ENCODE measurements at regions not wholly inside any gene's neighbourhood (a gene's known extent, or its start where the extent isn't known, plus 50 kb on each side); places are given as distances from the start of the nearest gene placed in this dataset.

DNA sequence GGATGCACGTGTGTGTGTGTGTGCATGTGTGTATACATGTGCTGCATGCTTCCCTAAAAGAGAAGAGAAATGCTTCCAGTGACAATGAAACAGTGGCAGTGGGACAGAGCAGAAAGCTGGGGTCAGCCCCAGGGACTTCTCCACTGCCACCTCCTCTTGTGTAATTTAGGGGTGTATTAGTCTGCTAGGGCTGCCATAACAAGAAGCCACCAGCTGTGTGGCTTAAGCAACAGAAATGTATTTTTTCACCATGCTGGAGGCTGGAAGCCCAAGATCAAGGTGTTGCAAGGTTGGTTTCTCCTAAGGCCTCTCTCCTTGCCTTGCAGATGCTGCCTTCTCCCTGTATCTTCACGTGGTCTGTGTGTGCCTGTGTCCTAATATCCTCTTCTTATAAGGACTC is 190.5 kb downstream of the CXCL12 start:
- Histone ChIP-seq H3K4me2 (ENCODE audit: low read length) (no peak overlapping the region), H3K4me3 (ENCODE audit: low read length) (no peak overlapping the region)

DNA sequence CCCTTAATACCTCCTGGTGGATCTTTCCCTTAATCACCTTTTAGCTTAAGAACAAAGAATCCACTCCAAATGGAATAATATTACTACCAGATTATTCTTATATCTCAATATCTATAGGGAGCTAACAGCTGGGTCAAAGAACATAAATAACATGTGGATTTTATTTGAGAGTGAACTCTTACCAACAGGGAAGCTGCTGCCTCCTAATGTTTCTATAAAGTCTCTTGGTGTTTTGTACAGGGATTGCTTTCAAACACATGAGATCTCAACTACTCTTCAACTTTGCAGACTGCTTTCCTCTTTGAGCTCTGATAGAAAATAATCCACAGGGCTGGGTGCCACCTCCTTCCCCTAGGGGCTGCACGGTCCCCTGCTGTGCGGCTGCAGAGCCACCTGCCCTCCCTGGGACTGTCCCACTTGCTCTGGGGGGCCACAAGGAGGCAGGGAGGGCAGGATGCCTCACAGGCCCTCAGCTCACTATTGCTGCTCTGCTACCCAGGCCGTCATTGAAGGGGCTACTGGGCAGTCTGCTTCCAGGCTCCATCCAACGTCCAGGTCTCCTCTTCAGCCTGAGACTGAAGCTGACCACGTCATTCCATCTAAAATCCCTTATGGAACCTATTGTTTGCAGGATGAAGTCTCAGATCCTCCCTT is 191.2 kb downstream of the CXCL12 start:
- Histone ChIP-seq H3K4me2 (ENCODE audit: low read length) (no peak overlapping the region), H3K9me3 (replicated peaks; ENCODE audit: low read length) (no peaks in the 10 kb centered on the region), H3K4me3 (ENCODE audit: low read length) (no peak overlapping the region), H3K4me1 (ENCODE audit: control insufficient read depth, insufficient read depth, low read length) (peaks cover 30% of the 10 kb centered on the region), H3K36me3 (ENCODE audit: insufficient read depth, low read length) (no peaks in the 10 kb centered on the region), H3K27me3 (ENCODE audit: control insufficient read depth, insufficient read depth, low read length) (peaks cover 26% of the 10 kb centered on the region), H3K9ac (ENCODE audit: low read depth, low read length) (no peak overlapping the region)

More for the DNA sequence above, 190.5 kb downstream of the CXCL12 start:
- no peaks in the 10 kb centered on the region for H3K9me3 ChIP-seq (replicated peaks; ENCODE audit: low read length)
- no peaks in the 10 kb centered on the region for H3K36me3 ChIP-seq (ENCODE audit: insufficient read depth, low read length)
- peaks cover 36% of the 10 kb centered on the region for H3K4me1 ChIP-seq (ENCODE audit: control insufficient read depth, insufficient read depth, low read length)
- no peak overlapping the region for H3K9ac ChIP-seq (ENCODE audit: low read depth, low read length)
- H3K27me3 ChIP-seq (ENCODE audit: control insufficient read depth, insufficient read depth, low read length): peaks cover 26% of the 10 kb centered on the region

DNA sequence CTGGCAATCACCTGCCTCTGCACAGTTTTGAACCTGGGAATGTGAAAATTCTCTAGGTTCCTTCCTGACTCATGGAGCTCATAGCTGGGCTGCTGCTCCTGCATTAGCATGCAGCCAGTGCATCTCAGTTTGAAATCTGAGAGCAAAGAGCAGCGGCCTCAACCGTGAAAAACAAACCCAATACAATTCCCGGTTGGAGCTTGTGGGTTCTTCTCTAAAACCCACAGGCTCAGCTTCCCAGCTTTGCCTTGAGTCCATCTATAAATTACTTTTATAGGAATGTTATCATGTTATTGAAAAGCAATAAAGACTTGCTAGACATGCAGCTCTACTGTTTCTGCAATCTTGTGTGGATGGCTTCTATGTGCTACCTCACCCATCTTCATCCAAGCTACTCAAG is 191.7 kb downstream of the CXCL12 start:
- Histone ChIP-seq H3K9me3 (replicated peaks; ENCODE audit: low read length) (no peaks in the 10 kb centered on the region), H3K36me3 (ENCODE audit: insufficient read depth, low read length) (no peaks in the 10 kb centered on the region), H3K4me1 (ENCODE audit: control insufficient read depth, insufficient read depth, low read length) (peaks cover 24% of the 10 kb centered on the region), H3K9ac (ENCODE audit: low read depth, low read length) (no peak overlapping the region), H3K27me3 (ENCODE audit: control insufficient read depth, insufficient read depth, low read length) (peaks cover 26% of the 10 kb centered on the region), H3K4me2 (ENCODE audit: low read length) (no peak overlapping the region), H3K4me3 (ENCODE audit: low read length) (no peak overlapping the region)

DNA sequence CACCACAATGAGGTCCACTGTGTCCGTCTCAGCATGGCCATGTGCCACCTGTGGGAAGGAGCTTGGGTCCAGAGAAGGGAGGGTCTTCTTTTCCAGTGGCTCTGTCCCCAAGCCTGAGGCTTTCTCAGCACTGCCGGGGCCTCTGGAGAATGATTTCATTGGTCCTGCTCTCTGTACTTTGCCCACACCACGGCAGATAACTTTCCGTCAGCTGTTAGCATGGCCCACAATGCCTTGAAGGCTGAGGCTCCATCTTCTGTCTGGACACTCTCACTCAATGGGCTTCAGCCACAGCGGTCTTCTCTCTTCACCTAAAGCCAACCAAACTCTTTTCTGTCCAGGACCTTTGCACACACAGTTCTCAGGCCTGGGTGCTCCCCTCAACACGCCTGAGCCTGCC is 192.5 kb downstream of the CXCL12 start:
- Histone ChIP-seq H3K27me3 (ENCODE audit: control insufficient read depth, insufficient read depth, low read length) (peaks cover 26% of the 10 kb centered on the region), H3K4me1 (ENCODE audit: control insufficient read depth, insufficient read depth, low read length) (peaks cover 19% of the 10 kb centered on the region), H3K9ac (ENCODE audit: low read depth, low read length) (no peak overlapping the region), H3K9me3 (replicated peaks; ENCODE audit: low read length) (no peaks in the 10 kb centered on the region), H3K4me3 (ENCODE audit: low read length) (no peak overlapping the region), H3K4me2 (ENCODE audit: low read length) (no peak overlapping the region), H3K36me3 (ENCODE audit: insufficient read depth, low read length) (no peaks in the 10 kb centered on the region)

DNA sequence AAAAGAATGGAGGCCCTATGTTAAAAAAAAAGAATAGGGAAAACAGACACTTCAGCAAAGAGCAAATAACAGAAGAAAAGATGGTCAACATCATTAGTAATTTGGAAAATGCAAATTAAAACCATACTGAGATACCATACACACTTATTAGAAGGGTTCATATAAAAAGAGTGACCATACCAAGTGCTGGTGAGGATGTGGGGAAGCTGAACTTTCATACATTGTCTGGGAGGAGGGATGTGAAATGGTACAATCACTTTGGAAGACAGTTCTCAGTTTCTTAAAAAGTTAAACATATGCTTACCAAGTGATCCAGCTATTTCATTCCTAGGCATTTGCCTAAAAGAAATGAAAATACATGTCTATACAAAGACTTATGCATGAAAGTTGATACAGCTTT is 194.4 kb downstream of the CXCL12 start:
- Histone ChIP-seq H3K4me3 (ENCODE audit: low read length) (no peak overlapping the region), H3K4me1 (ENCODE audit: control insufficient read depth, insufficient read depth, low read length) (peaks cover 11% of the 10 kb centered on the region), H3K27me3 (ENCODE audit: control insufficient read depth, insufficient read depth, low read length) (peaks cover 32% of the 10 kb centered on the region), H3K9me3 (replicated peaks; ENCODE audit: low read length) (no peaks in the 10 kb centered on the region), H3K9ac (ENCODE audit: low read depth, low read length) (no peak overlapping the region), H3K36me3 (ENCODE audit: insufficient read depth, low read length) (no peaks in the 10 kb centered on the region), H3K4me2 (ENCODE audit: low read length) (no peak overlapping the region)

DNA sequence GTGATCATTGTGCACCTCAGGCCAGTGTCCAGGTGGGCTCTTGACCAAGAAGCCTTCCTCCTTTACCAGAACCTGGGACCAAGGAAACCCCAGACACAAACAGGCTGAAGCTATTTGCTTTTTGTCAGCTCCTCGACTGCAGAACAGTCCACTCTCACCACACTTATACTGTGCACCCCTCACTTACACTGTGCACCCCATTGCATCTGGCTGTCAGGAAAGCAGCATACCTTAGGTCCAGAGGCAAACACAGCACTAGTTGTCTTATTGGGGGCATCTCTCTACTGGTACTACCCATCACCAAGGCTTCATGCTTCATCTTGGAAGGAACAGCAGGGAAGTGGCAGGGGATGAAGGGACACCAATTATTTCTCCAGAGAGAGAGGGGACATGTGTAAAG is 198.1 kb downstream of the CXCL12 start:
- Histone ChIP-seq H3K4me2 (ENCODE audit: low read length) (no peak overlapping the region), H3K36me3 (ENCODE audit: insufficient read depth, low read length) (no peaks in the 10 kb centered on the region), H3K4me1 (ENCODE audit: control insufficient read depth, insufficient read depth, low read length) (peaks cover 6% of the 10 kb centered on the region), H3K9me3 (replicated peaks; ENCODE audit: low read length) (no peaks in the 10 kb centered on the region), H3K27me3 (ENCODE audit: control insufficient read depth, insufficient read depth, low read length) (peaks cover 9% of the 10 kb centered on the region), H3K4me3 (ENCODE audit: low read length) (no peak overlapping the region), H3K9ac (ENCODE audit: low read depth, low read length) (no peak overlapping the region)

DNA sequence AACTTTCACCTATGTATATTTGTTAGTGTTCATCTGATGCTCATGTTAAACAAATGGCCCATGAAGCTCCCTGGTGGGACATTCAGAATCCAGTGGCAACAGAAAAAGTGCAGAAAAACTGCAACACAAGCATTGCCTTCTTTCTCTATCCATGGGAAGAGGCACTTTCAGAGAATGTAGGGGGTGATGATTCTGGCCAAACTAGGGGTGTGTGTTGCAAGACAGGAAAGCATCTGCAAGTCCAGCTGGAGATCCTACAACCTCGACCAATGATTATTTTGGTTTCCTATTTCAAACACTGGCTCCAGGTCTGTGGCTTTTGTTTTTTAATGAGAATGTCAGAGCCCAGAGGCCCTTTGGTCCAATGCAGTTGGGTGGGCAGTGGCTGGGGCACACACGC is 198.7 kb downstream of the CXCL12 start:
- Histone ChIP-seq H3K9ac (ENCODE audit: low read depth, low read length) (no peak overlapping the region), H3K4me3 (ENCODE audit: low read length) (no peak overlapping the region), H3K36me3 (ENCODE audit: insufficient read depth, low read length) (no peaks in the 10 kb centered on the region), H3K27me3 (ENCODE audit: control insufficient read depth, insufficient read depth, low read length) (peaks cover 6% of the 10 kb centered on the region), H3K9me3 (replicated peaks; ENCODE audit: low read length) (no peaks in the 10 kb centered on the region), H3K4me1 (ENCODE audit: control insufficient read depth, insufficient read depth, low read length) (peaks cover 6% of the 10 kb centered on the region), H3K4me2 (ENCODE audit: low read length) (no peak overlapping the region)

DNA sequence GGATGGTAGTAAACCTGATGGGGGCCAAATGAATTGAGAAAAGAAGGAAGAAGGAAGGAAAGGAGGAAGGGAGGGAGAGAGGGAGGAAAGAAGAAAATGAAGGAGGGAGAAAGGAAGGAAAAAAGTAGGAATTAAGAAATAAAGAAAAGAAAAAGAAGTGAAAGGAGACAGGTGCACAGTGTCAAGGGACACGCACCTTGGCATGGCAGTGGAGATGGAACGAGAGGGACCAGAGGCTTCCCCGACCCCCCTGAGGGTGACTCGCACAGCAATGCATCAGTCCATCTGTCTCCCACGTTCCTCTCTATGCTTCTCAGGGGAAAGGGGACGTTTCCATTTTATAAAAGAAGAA is 199.6 kb downstream of the CXCL12 start:
- Histone ChIP-seq H3K36me3 (ENCODE audit: insufficient read depth, low read length) (no peaks in the 10 kb centered on the region), H3K9ac (ENCODE audit: low read depth, low read length) (no peak overlapping the region), H3K4me3 (ENCODE audit: low read length) (no peak overlapping the region), H3K4me1 (ENCODE audit: control insufficient read depth, insufficient read depth, low read length) (peaks cover 12% of the 10 kb centered on the region), H3K4me2 (ENCODE audit: low read length) (no peak overlapping the region), H3K27me3 (ENCODE audit: control insufficient read depth, insufficient read depth, low read length) (peaks cover 6% of the 10 kb centered on the region), H3K9me3 (replicated peaks; ENCODE audit: low read length) (no peaks in the 10 kb centered on the region)

DNA sequence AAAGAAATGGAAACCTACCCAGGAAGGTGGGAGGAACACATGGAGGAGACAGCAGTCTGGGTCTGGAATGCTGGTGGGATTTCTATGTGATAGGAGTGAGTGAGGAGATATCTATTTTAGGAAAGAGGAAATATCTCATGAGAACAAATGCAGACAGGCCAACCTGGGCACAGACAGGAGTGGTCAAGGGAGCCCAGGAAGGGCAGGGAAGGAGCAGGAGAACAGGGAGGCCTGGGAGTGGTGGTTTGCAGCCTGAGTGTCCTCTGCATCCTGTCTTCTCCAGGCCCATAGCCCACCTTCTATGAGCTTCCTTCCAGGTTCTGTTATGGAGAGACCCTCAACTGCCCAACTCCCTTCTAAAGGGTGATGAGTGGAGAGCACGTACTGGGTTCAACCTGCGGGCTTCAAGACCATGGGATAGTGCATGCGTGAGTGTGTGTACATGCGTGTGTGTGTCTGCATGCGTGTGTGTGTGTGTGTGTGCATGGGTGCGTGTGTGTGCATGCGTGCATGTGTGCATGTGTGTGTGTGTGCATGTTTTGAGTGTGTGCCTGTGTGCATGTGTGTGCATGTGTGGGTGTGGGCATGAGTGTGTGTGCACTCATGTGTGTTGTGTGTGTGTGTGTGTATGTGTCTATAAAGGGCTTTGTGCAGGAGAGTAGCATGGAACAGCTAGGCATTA is 200.1 kb downstream of the CXCL12 start:
- Histone ChIP-seq H3K9ac (ENCODE audit: low read depth, low read length) (no peak overlapping the region), H3K4me2 (ENCODE audit: low read length) (no peak overlapping the region), H3K36me3 (ENCODE audit: insufficient read depth, low read length) (no peaks in the 10 kb centered on the region), H3K9me3 (replicated peaks; ENCODE audit: low read length) (no peaks in the 10 kb centered on the region), H3K27me3 (ENCODE audit: control insufficient read depth, insufficient read depth, low read length) (peaks cover 6% of the 10 kb centered on the region), H3K4me1 (ENCODE audit: control insufficient read depth, insufficient read depth, low read length) (peaks cover 17% of the 10 kb centered on the region), H3K4me3 (ENCODE audit: low read length) (no peak overlapping the region)

DNA sequence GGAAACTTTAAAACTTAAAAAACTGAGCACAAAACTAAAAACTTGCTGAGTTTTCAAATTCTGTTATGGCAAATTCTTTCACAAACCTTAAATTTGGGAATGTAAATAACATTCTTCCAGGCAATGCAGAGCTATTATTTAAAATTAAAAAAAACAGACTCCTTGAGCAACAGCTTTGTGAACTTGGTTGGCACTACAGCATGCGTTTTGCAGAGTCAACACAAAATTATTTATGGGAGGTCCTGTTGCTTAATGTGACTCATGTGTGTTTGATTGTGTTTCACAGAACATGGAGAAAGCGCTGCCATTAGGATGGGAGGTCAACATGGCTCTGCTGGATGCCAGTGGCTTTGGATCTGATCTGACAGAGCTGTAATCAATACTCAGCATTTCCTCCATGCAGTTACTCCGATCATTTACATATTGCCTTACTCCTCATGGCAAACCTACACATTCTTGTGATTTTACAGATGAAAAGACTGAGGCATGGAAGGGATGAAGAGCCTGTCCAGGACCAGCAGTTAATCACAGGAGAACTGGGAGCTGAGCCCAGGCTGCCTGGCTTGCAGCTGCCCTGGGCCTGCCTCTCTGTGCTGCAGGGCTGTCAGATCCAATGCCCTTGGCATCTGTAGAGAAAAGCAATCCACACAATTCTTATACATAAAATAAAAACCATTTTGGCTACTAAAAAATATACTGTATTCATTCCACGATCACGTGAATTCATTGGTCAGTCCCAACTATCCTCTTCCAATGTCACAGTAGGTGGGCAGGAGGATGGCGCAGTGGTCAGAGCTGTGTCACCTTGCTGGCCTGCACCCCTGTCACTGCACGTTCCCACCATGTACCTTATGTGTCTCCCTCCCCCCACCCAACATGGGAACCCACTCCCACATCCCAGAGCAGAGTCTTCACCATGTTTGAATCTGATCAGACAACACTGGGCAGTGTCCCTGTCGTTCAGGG is 200.9 kb downstream of the CXCL12 start:
- no peaks in the 10 kb centered on the region for H3K9me3 ChIP-seq (replicated peaks; ENCODE audit: low read length)
- peaks cover 6% of the 10 kb centered on the region for H3K27me3 ChIP-seq (ENCODE audit: control insufficient read depth, insufficient read depth, low read length)
- H3K4me2 ChIP-seq (ENCODE audit: low read length): no peak overlapping the region
- H3K4me1 ChIP-seq (ENCODE audit: control insufficient read depth, insufficient read depth, low read length): peaks cover 18% of the 10 kb centered on the region
- no peak overlapping the region for H3K9ac ChIP-seq (ENCODE audit: low read depth, low read length)
- no peaks in the 10 kb centered on the region for H3K36me3 ChIP-seq (ENCODE audit: insufficient read depth, low read length)
- H3K4me3 ChIP-seq (ENCODE audit: low read length): no peak overlapping the region

DNA sequence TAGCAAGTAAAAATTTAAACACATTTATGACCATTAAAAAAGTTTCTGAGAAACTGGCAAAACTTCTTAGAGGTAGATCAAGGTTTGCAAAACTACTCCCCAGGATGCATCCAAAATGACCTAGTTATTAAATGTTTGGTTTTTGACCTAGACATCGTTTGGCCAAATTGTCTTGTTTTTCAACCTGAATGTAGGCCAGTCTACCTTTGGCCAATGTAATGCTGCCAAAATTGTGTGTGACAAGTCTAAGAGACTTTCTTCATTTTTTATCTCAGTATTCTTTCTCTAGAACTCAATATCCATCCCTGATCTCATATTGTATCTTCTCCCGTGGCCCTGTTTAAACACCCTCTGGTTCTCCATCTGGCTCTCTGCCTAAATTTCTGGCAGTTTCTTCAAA is 202.0 kb downstream of the CXCL12 start:
- Histone ChIP-seq H3K9me3 (replicated peaks; ENCODE audit: low read length) (no peaks in the 10 kb centered on the region), H3K4me2 (ENCODE audit: low read length) (no peak overlapping the region), H3K4me1 (ENCODE audit: control insufficient read depth, insufficient read depth, low read length) (peaks cover 18% of the 10 kb centered on the region), H3K36me3 (ENCODE audit: insufficient read depth, low read length) (no peaks in the 10 kb centered on the region), H3K4me3 (ENCODE audit: low read length) (no peak overlapping the region), H3K9ac (ENCODE audit: low read depth, low read length) (no peak overlapping the region), H3K27me3 (ENCODE audit: control insufficient read depth, insufficient read depth, low read length) (peaks cover 6% of the 10 kb centered on the region)

Measured in skeletal muscle satellite cell (primary cell).